HG02610 (cell line): ENCODE measurements at regions not wholly inside any gene's neighbourhood (a gene's known extent, or its start where the extent isn't known, plus 50 kb on each side); places are given as distances from the start of the nearest gene placed in this dataset.
"Not testable (repeated sequence)": the region's sequence is repeated elsewhere in the genome, so short reads cannot be mapped to it uniquely, and the experiment has no call there.

Source experiments
- ATAC-seq: cut with Tn5 transposase; IDR thresholded peaks from one replicate; pipeline ENCODE4 v1.9.1; 2021; ENCODE audit warnings: mild to moderate bottlenecking, moderate library complexity; ENCODE audit not compliant: unreplicated experiment

- not testable (repeated sequence) for ATAC-seq
Observed at GRCh38 chr4:115200201-115201041, 87.0 kb upstream of the NDST4 start.

- ATAC-seq: not testable (repeated sequence)
Observed at GRCh38 chr4:115194612-115195011, 81.2 kb upstream of the NDST4 start.

GRCh38 chr4:115190529-115190928 lies 77.1 kb upstream of the NDST4 start:
- no peak for ATAC-seq

GRCh38 chr4:115187136-115187535 lies 73.7 kb upstream of the NDST4 start:
- ATAC-seq: no peak

- not testable (repeated sequence) for ATAC-seq
Observed at GRCh38 chr4:115179438-115180062, 66.1 kb upstream of the NDST4 start.

GRCh38 chr4:115178687-115179086 lies 65.3 kb upstream of the NDST4 start:
- not testable (repeated sequence) for ATAC-seq

GRCh38 chr4:115171220-115171619 lies 57.8 kb upstream of the NDST4 start:
- ATAC-seq: no peak

- ATAC-seq: no peak
Observed at GRCh38 chr4:115165503-115165902, 52.1 kb upstream of the NDST4 start.
